Suprapubic skin (tissue), 4 donors: ENCODE measurements at regions not wholly inside any gene's neighbourhood (a gene's known extent, or its start where the extent isn't known, plus 50 kb on each side); places are given as distances from the start of the nearest gene placed in this dataset.
"Not testable (repeated sequence)": the region's sequence is repeated elsewhere in the genome, so short reads cannot be mapped to it uniquely, and the experiment has no call there.

ENCODE experiments used
- POLR2A ChIP-seq, 2 donors: fragments of 450-650 bp; IDR thresholded peaks; one replicate each; pipeline ENCODE4 v1.6.1; 2017; ENCODE audit warnings: antibody characterized with exemption in 2 of 2, mild to moderate bottlenecking in 2 of 2, moderate library complexity in 2 of 2
- POLR2AphosphoS5 ChIP-seq, 3 donors: sonication (generic); formaldehyde crosslinking; IDR thresholded peaks; one replicate each; pipeline ENCODE4 v1.6.1; 2017; ENCODE audit warnings: antibody characterized with exemption in 3 of 3
- TF ChIP-seq, protein P1 (sequence below), 2 donors: fragments of 200-600 bp in 1 of 2; fragments of 450-650 bp in 1 of 2; sonication (generic) in 1 of 2; IDR thresholded peaks; one replicate each; pipeline ENCODE4 v1.5.1; 2016 to 2019; ENCODE audit warnings: antibody characterized with exemption in 2 of 2, mild to moderate bottlenecking in 1 of 2, moderate library complexity in 1 of 2

DNA sequence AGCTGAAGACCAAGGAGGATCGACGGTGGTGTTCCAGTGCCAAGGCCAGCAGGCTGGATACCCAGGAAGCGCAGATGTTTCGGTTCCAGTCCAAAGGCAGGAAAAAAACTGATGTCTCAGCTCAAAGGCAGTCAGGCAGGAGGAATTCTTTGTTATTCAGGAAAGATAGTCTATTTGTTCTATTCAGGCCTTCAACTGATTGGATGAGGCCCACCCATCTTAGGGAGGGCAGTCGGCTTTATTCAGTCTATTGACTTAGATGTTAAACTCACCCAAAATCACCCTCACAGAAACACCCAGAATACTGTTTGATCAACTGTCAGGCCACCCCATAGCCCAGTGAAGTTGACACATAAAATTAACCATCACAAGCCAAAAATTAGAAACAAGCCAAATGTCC lies 63.9 kb upstream of the SMURF2 start:
- TF ChIP-seq, protein P1, sequence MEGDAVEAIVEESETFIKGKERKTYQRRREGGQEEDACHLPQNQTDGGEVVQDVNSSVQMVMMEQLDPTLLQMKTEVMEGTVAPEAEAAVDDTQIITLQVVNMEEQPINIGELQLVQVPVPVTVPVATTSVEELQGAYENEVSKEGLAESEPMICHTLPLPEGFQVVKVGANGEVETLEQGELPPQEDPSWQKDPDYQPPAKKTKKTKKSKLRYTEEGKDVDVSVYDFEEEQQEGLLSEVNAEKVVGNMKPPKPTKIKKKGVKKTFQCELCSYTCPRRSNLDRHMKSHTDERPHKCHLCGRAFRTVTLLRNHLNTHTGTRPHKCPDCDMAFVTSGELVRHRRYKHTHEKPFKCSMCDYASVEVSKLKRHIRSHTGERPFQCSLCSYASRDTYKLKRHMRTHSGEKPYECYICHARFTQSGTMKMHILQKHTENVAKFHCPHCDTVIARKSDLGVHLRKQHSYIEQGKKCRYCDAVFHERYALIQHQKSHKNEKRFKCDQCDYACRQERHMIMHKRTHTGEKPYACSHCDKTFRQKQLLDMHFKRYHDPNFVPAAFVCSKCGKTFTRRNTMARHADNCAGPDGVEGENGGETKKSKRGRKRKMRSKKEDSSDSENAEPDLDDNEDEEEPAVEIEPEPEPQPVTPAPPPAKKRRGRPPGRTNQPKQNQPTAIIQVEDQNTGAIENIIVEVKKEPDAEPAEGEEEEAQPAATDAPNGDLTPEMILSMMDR (IDR thresholded peaks at IDR 0.05): not testable (repeated sequence)
- not testable (repeated sequence) for TF ChIP-seq POLR2A, POLR2AphosphoS5 (IDR thresholded peaks at IDR 0.05)
